ENCODE measurements at regions not wholly inside any gene's neighbourhood (a gene's known extent, or its start where the extent isn't known, plus 50 kb on each side); places are given as distances from the start of the nearest gene placed in this dataset.

DNA sequence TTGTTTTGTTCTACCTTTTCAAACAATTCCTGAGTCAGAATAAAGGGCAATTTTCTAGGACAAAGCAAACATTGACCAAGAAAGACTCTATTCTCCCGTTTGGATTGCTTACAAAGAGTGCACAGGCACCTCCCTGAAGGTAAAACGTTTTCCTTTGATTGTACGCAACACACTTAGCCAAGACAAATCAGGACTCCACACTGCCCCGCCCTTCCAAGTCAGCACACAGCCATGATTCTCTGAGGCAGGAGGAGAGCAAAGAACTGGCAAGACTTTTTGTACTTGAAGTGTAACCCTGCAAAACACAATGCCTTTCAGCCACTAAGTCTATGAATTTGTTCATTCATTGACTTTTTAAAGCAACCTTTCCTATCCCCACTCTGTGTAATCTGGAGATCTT, 85.0 kb upstream of the FAM180A start:
- intact Hi-C loops (cut with DNase I) = no loop called here
- ATAC-seq (no peak), DNase-seq (no peak)

DNA sequence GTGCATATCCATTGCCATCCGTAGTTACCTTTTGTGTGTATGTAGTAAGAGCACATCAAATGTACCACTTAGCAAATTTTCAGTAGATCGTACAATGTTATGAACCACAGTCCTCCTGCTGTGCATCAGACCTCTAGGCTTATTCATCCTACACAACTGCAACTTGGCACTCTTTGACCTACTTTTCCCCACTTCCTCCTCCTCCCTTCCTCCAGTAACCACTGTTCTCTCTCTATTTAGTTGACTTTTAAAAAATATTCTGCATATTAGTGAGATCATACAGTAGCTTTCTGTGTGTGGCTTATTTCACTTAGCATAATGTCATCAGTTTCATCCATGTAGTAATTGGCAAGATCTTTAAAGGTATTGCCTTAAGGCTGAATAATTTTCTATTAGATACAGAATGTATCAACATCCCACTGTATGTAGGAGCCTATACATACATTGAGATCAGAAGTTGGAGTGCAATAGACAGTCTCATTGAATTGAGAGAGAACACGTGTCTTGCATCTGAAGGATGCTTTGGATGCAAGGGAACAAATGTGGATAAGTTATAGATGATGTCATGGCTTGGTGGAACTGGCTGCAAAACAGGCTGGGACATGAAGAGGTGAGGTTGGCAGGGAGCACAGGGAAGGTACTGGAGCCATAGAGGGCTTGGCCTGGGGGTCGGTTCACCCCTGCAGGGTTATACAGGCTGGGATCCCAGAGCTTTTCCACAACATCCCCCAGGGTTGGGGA, 83.0 kb upstream of the FAM180A start:
- intact Hi-C loops (cut with DNase I) = no loop called here
- ATAC-seq (no peak), DNase-seq (no peak)

DNA sequence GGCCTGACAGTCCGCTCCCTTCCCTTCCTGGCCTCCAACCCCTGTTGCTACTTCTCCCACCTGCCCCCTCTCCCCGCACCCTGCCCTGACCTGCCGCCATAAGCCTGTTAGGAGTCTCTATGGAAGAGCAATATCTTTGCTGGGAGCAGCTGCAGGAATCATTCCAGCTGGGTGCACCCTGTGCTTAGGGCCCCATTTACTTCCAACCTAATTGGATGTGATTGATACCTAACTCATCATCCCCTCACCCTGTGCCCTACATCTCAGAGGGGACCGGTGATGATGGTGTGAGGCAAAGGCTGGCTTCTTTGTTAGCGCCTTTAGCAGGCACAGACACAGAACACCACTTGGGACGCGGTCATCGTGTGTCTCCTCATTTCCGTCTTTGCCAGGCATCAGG, 80.0 kb upstream of the FAM180A start:
- DNase-seq = no peak
- ATAC-seq = no peak
- intact Hi-C loops (cut with DNase I) = no loop called here

DNA sequence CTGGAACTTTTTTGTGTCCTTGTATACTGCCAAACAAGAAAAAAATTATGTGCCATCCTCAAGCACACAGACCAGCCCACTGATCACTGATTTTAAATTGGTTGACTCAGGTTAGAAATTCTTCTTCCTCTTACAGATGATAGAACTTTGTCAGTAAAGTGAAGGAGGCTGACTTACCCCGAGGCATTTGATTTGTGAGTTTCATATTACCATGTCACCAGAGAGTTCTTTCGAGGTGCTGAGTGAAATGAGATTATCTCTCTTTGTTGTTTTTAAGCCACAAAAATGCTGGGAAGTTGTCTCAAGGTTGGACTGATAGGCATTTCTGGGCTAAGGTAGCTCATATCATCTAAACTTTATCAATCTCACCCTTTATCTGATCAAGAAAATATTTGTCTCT, 78.8 kb upstream of the FAM180A start:
- intact Hi-C loops (cut with DNase I) = no loop called here
- no peak for DNase-seq
- ATAC-seq = no peak

DNA sequence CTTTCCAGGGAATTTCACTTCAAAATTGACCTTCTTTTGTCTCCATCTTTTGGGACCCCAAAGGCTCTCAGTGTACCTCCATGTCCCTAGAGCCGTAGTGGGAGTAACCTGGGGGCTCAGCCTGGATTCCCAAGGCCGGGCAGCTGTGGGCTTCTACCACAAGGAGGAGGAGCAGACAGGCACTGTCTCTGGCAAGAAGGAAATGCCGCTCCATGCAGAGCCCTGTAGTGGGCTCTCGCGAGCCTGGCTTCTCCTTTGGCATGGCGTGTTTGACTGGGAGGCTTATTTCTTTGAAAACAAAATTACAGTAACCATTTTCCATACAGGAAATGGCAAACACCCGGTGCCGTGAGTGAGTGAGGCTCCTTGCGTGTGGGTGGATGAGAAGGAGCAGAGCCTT, 76.8 kb upstream of the FAM180A start:
- intact Hi-C loops (cut with DNase I) = no loop called here
- no peak for ATAC-seq
- no peak for DNase-seq

DNA sequence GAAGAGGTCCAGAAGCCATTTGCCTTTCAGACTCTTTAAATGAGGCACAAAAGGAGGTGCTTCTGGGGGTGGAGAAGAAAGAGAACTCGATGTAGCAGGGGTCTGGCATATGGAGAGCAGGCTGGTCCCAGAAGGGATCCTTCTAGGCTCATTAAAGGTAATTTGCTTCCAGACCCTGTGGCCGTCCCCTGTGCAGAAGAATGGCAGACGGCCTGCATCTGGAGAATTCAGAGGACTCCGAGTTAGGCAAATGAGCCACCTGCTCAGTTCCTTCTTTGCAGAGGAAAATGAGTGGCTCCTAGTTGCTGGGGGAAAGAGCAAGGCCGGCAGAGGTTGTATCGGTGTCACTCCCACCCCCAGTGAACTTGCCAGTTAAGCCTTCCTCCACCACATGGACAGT, 73.8 kb upstream of the FAM180A start:
- DNase-seq (no peak), ATAC-seq (no peak)
- intact Hi-C loops (cut with DNase I) = no loop called here

DNA sequence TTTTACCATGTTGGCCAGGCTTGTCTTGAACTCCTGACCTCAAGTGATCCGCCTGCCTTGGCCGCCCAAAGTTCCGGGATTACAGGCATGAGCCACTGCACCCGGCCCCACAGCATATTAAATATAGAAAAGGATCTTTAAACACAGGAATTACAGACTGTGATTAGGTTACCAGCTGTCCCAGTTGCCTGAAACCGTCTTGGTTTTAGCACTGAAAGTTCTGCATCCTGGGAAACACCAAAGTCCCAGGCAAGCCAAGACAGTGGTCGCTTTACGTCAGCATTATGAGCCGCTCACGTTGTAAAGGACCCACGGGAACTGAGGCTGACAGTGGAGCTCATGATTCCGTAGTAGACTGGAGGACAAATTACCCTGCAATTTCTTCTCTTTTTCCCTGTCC, 69.0 kb upstream of the FAM180A start:
- intact Hi-C loops (cut with DNase I) = no loop called here
- DNase-seq = no peak
- ATAC-seq = no peak

DNA sequence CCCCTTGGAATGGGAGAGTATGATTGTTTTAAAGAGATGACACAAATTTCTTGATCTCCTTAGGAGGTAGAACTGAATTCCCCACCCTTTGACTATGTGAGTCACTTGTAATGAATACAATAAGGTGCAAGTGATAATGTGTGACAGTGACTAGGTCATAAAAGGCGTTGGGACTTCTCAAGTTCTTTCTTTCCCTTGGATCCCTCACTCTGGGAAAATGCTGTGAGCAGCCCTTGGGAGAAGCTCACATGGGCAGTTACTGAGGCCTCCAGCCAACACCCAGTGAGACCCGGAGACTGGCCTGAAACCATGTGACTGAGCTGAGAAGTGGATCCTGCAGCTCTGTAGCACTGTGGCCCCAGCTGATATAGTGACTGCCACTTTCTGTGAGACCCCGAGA, 66.4 kb upstream of the FAM180A start:
- no peak for ATAC-seq
- no peak for DNase-seq
- intact Hi-C loops (cut with DNase I) = no loop called here

DNA sequence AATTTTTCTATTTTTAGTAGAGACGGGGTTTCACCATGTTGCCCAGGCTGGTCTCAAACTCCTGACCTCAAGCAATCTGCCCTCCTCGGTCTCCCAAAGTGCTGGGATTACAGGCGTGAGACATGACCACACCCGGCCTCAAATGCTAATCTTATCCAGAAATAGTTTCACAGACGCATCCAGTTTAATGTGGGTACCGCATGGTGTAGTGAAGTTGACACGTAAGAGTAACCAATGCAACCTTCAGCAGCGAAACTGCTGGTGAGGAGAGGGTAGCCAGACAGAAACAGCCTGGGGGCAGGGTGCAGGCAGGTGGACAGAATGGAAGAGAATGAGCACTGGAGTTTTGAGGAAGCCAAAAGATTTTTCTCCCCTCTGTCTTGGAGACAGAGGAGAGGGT, 63.5 kb upstream of the FAM180A start:
- DNase-seq (no peak), ATAC-seq (no peak)
- intact Hi-C loops (cut with DNase I) = loop anchor here in 1 of 2 donors (5.0 kb wide), 1 partner anchor 185 kb away; no protein-coding TSS in a partner anchor

DNA sequence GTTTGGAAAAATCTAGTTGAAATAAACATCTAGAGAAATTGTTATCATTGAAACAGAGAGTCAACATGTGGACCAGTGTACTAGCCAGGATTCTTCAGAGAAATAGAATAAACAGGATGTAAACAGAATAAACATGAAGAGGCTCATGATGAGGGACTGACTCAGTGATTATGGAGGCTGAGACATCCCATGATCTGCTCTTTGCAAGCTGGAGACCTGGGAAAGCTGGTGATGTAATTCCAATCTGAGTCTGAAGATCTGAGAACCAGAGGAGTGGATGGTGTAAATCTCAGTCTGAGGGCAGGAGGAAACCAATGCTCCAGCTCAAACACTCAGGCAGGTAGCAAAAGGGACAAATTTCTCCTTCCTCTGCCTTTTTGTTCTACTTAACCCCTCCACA, 62.9 kb upstream of the FAM180A start:
- intact Hi-C loops (cut with DNase I) = loop anchor here in 1 of 2 donors (5.0 kb wide), 1 partner anchor 186 kb away; no protein-coding TSS in a partner anchor
- ATAC-seq = no peak
- no peak for DNase-seq

DNA sequence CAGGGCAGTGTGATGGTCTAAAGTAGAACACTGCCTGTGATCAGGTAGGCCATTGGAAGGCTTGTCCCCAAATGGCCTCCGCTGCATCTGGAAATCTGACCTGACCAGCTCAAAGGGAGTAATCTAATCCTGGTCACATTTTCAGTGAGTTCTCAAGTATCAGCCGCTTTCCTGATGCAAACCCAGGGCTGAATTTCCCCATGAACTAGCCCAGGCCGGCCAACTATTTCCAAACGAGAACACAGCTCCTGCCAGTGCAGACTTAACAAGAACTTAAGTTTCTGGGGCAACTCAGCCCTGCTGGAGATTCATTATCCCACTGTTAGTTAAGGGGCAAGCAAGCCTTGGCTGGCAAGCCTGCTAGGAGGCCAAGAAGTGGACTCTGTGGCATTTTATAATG, 59.6 kb upstream of the FAM180A start:
- intact Hi-C loops (cut with DNase I) = no loop called here
- DNase-seq (no peak), ATAC-seq (peak in 1 of 2 donors; percentile 66)

DNA sequence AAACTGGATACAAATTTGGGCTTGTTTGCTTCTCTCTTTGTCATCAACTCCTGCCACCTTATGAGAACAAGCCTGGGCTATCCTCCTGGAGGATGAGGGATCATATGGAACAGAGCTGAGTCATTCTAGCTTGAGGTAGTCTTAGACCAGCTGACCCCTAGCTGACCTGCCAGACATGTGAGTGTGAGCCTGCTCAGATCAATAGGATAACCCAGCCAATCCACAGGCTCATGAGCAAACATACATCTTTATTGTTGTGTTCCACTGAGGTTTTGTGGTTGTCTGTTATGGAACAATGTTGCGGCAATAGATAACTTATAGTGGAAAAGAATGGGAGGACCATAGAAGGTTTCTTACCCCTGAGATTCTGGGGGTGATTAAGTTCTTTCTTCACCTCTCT, 54.5 kb upstream of the FAM180A start:
- DNase-seq (no peak), ATAC-seq (no peak)
- intact Hi-C loops (cut with DNase I) = no loop called here

DNA sequence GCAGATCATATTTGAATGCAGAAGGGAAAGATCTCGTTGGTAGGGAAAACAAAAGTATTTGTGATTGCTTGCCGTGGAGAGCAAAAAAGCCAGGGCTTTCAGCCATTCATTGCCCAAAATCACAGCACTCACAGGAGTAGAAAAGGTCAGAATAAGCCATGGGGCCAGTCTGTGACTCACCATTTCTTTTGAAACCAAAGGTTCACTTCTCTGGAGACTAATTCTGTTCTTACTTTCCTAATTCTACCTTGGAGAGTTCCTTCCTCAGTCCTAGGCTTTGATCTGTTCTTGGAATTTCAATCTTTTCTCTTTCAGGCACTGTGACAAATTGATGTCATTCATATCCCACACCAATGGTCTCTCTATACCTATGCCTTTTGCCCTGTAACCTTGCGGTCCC, 54.1 kb upstream of the FAM180A start:
- ATAC-seq (no peak), DNase-seq (no peak)
- intact Hi-C loops (cut with DNase I) = no loop called here

DNA sequence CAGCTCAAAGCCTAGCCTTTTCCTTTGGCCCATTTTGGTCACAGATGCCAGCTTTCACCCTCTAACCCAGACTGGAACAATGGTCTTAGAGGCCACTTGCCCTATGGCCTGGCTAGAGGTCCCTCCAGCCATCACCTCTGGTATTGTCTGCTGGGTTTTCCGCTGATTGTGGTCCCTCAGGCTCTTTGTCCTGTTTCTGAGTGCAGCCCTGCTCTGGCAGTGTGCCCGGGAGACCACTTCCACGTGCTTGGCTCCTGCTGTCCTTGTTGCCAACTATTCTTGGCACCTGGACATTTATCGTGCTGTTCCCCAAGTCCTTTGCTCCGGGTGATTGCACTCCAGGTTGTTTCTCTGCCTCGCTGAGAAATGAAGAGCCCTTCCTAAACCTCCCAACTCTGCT, 53.3 kb upstream of the FAM180A start:
- intact Hi-C loops (cut with DNase I) = loop anchor here (1.0 to 2.0 kb wide), 2 partner anchors 207 to 209 kb away; no protein-coding TSS in a partner anchor
- ATAC-seq (peak; percentile 25), DNase-seq (no peak)

DNA sequence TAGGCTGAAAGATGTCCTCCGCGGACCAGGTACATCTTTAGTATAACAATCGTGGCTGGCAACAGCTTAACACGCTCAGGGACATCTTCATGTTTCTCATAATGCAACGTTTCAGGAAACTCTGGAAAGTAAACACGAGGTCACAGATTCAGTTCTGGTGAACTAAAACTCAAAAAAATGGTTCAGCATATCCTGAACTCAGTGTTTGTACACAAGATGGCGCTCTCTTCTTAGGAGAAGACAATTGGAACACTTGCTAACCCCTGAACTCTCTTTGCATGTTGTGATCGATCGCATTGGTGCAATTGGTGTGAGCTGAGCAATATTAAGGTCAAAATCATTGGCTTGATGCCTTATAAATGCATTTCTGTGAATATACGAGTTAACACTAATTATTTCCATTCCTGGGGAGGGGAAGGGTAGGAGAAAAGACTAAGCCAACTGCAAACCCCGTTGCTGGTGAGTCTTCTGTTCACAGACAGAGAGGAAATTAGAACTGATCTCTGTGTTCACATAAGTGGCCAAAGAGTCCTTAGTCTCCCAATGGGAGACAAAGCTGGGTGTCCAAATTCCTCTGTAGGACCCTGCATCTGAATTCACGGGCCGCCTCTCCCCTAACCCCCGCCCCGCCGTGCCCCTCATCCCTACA, 52.6 kb upstream of the FAM180A start:
- DNase-seq = no peak
- peak; percentile 71 for ATAC-seq
- intact Hi-C loops (cut with DNase I) = loop anchor here (1.0 to 2.0 kb wide), 2 partner anchors 208 to 210 kb away; no protein-coding TSS in a partner anchor

DNA sequence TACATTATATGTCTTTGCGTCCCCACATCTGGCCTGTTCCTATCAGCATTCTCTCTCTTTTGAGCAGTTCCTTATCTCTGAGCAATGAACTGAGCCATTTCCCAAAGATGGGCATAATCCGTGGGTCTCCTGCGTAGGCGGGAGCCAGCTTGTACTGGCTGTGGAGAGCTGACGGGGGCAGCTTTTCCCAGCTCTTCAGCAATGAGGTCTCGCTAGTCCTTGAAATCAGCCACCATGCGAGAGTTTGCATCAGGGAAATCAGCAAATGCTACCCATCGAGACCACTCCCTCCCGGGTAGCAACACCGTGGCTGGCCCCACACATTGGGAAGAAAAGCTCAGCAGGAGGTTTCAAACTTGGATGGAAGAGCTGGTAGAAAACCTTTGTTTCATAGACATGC, 51.9 kb upstream of the FAM180A start:
- DNase-seq = no peak
- intact Hi-C loops (cut with DNase I) = loop anchor here in 1 of 2 donors (2.0 kb wide), 1 partner anchor 210 kb away; no protein-coding TSS in a partner anchor
- peak in 1 of 2 donors; percentile 16 for ATAC-seq

DNA sequence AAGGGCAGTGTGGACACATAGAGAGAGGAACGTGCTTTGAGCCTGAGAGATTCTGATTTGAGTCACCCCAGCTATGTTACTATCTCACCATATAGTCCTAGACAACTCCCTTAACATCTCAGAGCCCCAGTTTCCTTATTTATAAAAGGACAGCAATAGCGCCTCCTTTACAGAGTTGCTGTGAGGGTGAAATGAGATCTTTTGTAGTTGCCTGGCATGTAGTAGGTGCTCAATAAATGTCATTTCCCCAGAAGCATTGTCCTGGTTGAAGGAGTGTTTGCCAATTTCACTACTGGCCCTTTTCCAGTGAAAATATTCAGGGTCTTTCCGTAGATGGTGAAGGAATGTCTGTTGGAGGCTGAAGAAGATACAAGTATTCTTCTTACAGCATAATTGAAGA, 51.3 kb upstream of the FAM180A start:
- ATAC-seq = no peak
- intact Hi-C loops (cut with DNase I) = loop anchor here in 1 of 2 donors (2.0 to 10.0 kb wide), 2 partner anchors 125 to 211 kb away; no protein-coding TSS in a partner anchor
- no peak for DNase-seq
